Right lobe of liver (tissue), 6 donors: ENCODE measurements at regions not wholly inside any gene's neighbourhood (a gene's known extent, or its start where the extent isn't known, plus 50 kb on each side); places are given as distances from the start of the nearest gene placed in this dataset.

ENCODE experiments used
- ATAC-seq, 4 donors: fragments of 200-7000 bp; cut with Tn5 transposase; one replicate each; pipeline ENCODE4 v1.9.1; 2020; ENCODE audit warnings: mild to moderate bottlenecking in 4 of 4, moderate library complexity in 4 of 4
- DNase-seq, 3 donors: peaks; one replicate each; pipeline ENCODE4 v3.0.0-alpha.2; 2020
- H3K27ac ChIP-seq, 3 donors: fragments of 200-600 bp; one replicate each; pipeline ENCODE4 v1.8.0; 2022
- H3K27me3 ChIP-seq, 2 donors: fragments of 200-600 bp; one replicate each; pipeline ENCODE4 v1.8.0; 2022
- H3K36me3 ChIP-seq, 4 donors: fragments of 200-600 bp; sonication (generic) in 1 of 4; one replicate each; pipeline versions ENCODE4 v1.5.1 to v1.8.0; 2017 to 2022; ENCODE audit warnings: control low read depth in 1 of 4
- H3K4me1 ChIP-seq, 4 donors: fragments of 200-600 bp; sonication (generic) in 1 of 4; one replicate each; pipeline versions ENCODE4 v1.5.1 to v1.8.0; 2017 to 2022; ENCODE audit warnings: control low read depth in 1 of 4
- H3K4me3 ChIP-seq, 3 donors: fragments of 200-600 bp; one replicate each; pipeline ENCODE4 v1.8.0; 2022
- H3K9me3 ChIP-seq, 4 donors: fragments of 200-600 bp; sonication (generic) in 1 of 4; one replicate each; pipeline versions ENCODE4 v1.5.1 to v1.8.0; 2017 to 2022; ENCODE audit warnings: control low read depth in 1 of 4
- CTCF ChIP-seq, 4 donors: fragments of 200-600 bp in 3 of 4; fragments of 450-650 bp in 1 of 4; IDR thresholded peaks; one replicate each; pipeline versions ENCODE4 v1.5.1 to v1.8.0; 2016 to 2022; ENCODE audit warnings: antibody characterized with exemption in 4 of 4, mild to moderate bottlenecking in 2 of 4
- POLR2A ChIP-seq: fragments of 450-650 bp; IDR thresholded peaks from one replicate; pipeline ENCODE4 v1.6.1; 2017; ENCODE audit warnings: antibody characterized with exemption, mild to moderate bottlenecking
- WGBS: methylation state at CpG from one replicate; pipeline ENCODE4 v1.1.6; 2018; ENCODE audit warnings: low coverage, low lambda C conversion rate; ENCODE audit not compliant: insufficient coverage; ENCODE audit errors: missing lambda C conversion rate; 5-methylcytosine and 5-hydroxymethylcytosine counted together
- intact Hi-C, 2 donors: fragments of 100-400 bp; cut with DNase I; formaldehyde crosslinking; loops; one replicate each; pipeline versions ENCODE4 v1.11.2 to v1.14.1; 2022
- donor health status: DM: no; HTN: yes; CAD: no.
- donor health status: DM: no; HTN: no; CAD: no.
- donor health status: DM: no; HTN: no; CAD: no.
- donor health status: DM: no; HTN: yes; CAD: no.
- donor health status: DM: no; HTN: yes; CAD: no.

GRCh38 chr7:91515961-91516360 lies 251.7 kb downstream of the FZD1 start:
- Histone ChIP-seq H3K27me3 (no peaks in the 10 kb centered on the region), H3K4me3 (no peak overlapping the region), H3K4me1 (no peaks in the 10 kb centered on the region), H3K27ac (no peak overlapping the region), H3K9me3 (no peaks in the 10 kb centered on the region), H3K36me3 (no peaks in the 10 kb centered on the region)
- ATAC-seq (no peak), DNase-seq (no peak)
- no peak for TF ChIP-seq POLR2A
- TF ChIP-seq CTCF (IDR thresholded peaks at IDR 0.05) = no peak
- 50% methylated on average over 1 of the region's 1 CpG for WGBS
- intact Hi-C loops = no loop called here

DNA sequence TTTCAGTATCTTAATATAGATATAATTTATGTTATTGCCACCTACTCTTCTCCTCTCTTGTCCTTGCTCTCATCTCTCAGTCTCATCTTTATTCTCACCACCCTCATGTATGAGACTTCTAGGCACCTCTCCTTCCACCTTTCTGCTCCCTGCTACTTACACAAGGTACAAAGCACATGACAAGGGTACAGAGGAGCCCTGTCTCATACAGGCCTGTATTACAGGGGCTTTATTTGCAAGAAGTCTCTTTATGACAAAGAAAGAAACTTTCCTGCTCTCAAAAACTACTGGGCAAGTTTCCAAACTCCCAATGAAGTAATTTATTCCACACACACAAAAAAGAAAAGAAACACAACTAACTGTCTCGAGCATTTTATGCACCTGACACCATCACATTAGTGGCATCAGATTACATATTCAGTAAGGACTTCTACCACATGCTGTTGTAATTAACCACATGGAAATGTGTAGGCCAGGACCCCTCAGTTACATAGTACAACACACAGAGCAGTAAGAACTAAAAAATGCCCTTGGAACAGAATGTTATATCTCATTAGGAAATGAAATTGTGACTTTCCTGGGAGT lies 253.1 kb downstream of the FZD1 start:
- Histone ChIP-seq H3K36me3 (no peaks in the 10 kb centered on the region), H3K4me1 (no peaks in the 10 kb centered on the region), H3K27ac (no peak overlapping the region), H3K4me3 (no peak overlapping the region), H3K9me3 (no peaks in the 10 kb centered on the region), H3K27me3 (no peaks in the 10 kb centered on the region)
- no peak for ATAC-seq
- 70% methylated on average over 1 of the region's 1 CpG for WGBS
- intact Hi-C loops = no loop called here
- DNase-seq = no peak
- TF ChIP-seq CTCF (IDR thresholded peaks at IDR 0.05) (no peak), POLR2A (no peak)

- Histone ChIP-seq H3K4me3 (no peak overlapping the region), H3K27ac (no peak overlapping the region), H3K4me1 (no peaks in the 10 kb centered on the region), H3K36me3 (no peaks in the 10 kb centered on the region), H3K27me3 (no peaks in the 10 kb centered on the region), H3K9me3 (no peaks in the 10 kb centered on the region)
- intact Hi-C loops = no loop called here
- no CpG with 5 or more reads among the region's 1 CpG for WGBS
- ATAC-seq (no peak), DNase-seq (no peak)
- no peak for TF ChIP-seq POLR2A
- TF ChIP-seq CTCF (IDR thresholded peaks at IDR 0.05) = no peak
These were observed 253.8 kb downstream of the FZD1 start for GRCh38 chr7:91518058-91518457.

GRCh38 chr7:91519241-91520158 lies 255.3 kb downstream of the FZD1 start:
- intact Hi-C loops = no loop called here
- Histone ChIP-seq H3K27me3 (no peaks in the 10 kb centered on the region), H3K4me1 (no peaks in the 10 kb centered on the region), H3K4me3 (no peak overlapping the region), H3K36me3 (no peaks in the 10 kb centered on the region), H3K27ac (no peak overlapping the region), H3K9me3 (no peaks in the 10 kb centered on the region)
- DNase-seq (no peak), ATAC-seq (no peak)
- WGBS = 49% methylated on average over 6 of the region's 8 CpGs
- TF ChIP-seq CTCF (IDR thresholded peaks at IDR 0.05) = no peak
